GM08714 (cell line): ENCODE measurements at regions not wholly inside any gene's neighbourhood (a gene's known extent, or its start where the extent isn't known, plus 50 kb on each side); places are given as distances from the start of the nearest gene placed in this dataset.
"Not testable (repeated sequence)": the region's sequence is repeated elsewhere in the genome, so short reads cannot be mapped to it uniquely, and the experiment has no call there.

Source experiments
- H3K4me3 ChIP-seq: fragments of 200-500 bp; sonication (Bioruptor generic); 2 replicates; pipeline ENCODE4 v1.5.1; 2014; ENCODE audit warnings: mild to moderate bottlenecking, low read length, inconsistent platforms
- ZNF274 ChIP-seq: IDR thresholded peaks from 2 replicates; pipeline ENCODE4 v1.6.1; 2012; ENCODE audit warnings: mild to moderate bottlenecking, low read depth, low read length

DNA sequence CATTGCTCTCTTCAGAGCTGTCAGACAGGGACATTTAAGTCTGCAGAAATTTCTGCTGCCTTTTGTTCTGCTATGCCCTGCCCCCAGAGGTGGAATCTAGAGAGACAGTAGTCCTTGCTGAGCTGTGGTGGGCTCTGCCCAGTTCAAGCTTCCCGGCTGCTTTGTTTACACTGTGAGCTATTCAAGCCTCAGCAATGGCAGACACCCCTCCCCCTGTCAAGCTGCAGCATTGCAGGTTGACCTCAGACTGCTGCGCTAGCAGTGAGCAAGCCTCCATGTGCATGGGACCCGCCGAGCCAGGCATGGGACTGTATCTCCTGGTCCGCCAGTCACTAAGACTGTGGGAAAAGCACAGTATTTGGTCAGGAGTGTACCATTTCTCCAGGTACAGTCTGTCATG lies 53.6 kb upstream of the MAPK10 start:
- not testable (repeated sequence) for H3K4me3 ChIP-seq

DNA sequence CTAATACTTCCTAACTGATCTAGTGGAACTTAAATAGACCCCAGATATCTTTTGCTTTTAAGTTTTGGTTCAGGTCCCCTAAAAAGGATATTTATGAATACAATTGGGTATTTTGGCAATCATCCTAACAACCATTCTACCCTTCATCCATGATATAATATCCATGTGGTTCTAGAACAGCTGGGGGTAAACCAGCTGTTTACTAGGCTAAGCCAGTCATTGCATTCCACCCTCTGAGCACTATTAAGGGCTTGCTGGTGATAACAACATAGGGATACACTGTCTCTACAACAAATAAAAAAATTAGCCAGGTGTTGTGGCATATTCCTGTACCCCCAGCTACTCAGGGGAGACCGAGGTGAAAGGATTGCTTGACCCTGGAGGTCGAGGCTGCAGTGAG lies 54.8 kb upstream of the MAPK10 start:
- no peak for TF ChIP-seq ZNF274
- H3K4me3 ChIP-seq, result no peak overlapping the region

GRCh38 chr4:86416081-86416480 lies 56.2 kb upstream of the MAPK10 start:
- TF ChIP-seq ZNF274, result no peak
- H3K4me3 ChIP-seq, result no peak overlapping the region

- H3K4me3 ChIP-seq, result no peak overlapping the region
- no peak for TF ChIP-seq ZNF274
Measured at GRCh38 chr4:86421461-86421860, 61.6 kb upstream of the MAPK10 start.

DNA sequence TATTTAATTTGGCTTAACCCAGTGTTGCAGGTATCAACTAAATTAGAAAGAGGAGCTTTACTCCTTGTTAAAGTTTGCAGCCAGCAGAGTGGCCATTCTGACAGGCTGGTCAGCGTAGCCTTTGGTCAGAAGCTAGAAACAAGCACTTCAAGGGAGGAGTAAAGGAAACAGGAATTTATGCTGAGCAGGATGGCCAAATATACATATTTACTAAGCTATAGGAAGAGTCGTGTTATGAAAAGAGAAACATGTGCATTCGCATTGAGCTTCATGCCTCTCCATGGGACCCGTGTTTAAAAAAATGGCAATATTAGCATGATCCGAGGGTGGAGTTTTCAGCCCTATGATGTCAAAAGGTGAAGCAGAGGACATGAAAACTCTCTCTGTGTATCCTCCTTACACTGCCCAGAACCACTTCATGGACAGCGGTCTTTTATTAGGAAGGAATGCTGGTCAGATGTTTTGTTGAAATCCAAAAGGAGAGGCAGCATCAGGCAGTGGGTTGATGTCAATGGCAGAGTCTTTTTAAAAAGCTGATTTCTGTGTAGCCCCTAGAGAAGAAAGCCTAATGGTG lies 71.8 kb upstream of the MAPK10 start:
- H3K4me3 ChIP-seq, result no peak overlapping the region
- TF ChIP-seq ZNF274, result no peak

DNA sequence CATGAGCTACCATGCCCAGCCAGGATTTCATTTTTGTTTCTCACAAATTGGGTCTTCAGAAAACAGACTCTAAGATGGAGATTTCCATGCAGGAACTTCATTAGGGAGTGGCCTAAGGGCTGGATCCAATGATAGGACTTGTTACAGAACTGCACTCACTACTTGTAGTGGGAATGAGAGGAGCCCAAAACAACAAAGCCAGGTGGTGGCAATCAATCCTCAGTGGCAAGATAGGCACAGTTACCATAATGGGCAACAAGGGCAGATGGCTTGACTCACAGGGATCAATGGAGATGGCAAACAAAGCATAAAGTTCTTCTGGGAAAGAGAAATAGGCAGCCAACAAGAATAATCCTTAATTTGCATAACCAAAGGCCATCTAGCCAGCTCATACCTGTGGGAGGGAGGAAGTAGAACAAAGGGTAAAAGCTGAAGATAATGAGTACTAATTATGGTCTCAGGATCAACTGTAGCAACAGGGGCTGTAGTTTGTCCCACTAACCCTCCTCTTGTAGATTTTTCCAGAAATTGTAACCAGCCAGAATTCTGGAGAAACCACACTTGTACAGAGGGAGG lies 72.8 kb upstream of the MAPK10 start:
- H3K4me3 ChIP-seq, result no peak overlapping the region
- no peak for TF ChIP-seq ZNF274

- TF ChIP-seq ZNF274, result no peak
- no peak overlapping the region for H3K4me3 ChIP-seq
Measured at GRCh38 chr4:86439293-86439692, 79.4 kb upstream of the MAPK10 start.

- no peak overlapping the region for H3K4me3 ChIP-seq
- TF ChIP-seq ZNF274, result no peak
Measured at GRCh38 chr4:86441175-86441936, 81.5 kb upstream of the MAPK10 start.

- TF ChIP-seq ZNF274, result no peak
- H3K4me3 ChIP-seq, result no peak overlapping the region
Measured at GRCh38 chr4:86442881-86443280, 83.0 kb upstream of the MAPK10 start.

GRCh38 chr4:86443495-86443894 lies 83.6 kb upstream of the MAPK10 start:
- no peak overlapping the region for H3K4me3 ChIP-seq
- no peak for TF ChIP-seq ZNF274

DNA sequence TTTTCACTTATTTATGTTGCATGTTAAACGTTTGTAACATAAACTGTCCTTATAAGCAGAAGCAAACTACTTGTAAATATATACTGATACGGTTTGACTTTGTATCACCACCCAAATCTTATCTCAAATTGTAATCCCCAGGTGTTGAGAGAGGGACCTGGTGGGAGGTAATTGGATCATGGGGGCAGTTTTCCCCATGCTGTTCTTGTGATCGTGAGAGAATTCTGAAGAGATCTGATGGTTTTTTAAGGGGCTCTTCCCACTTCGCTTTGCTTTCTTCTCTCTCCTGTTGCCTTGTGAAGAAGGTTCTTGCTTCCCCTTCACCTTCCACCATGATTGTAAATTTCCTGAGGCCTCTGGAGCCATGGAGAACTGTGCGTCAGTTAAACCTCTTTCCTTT lies 87.1 kb upstream of the MAPK10 start:
- TF ChIP-seq ZNF274, result no peak
- H3K4me3 ChIP-seq, result no peak overlapping the region

DNA sequence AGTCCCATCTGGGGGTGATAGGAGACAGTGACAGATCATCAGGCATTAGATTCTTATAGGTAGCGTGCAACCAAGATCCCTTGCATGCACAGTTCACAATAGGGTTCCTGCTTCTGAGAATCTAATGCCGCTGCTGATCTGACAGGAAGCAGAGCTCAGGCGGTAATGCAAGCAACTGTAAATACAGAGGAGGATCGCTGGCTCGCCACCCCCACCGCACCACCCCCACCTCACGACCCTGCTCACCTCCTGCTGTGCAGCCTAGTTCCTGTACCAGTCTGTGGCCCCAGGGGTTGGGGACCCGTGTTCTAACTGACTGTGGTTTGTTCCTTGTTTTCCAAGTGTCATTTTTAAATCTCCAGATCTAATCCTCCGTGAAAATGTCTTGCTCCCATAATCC lies 89.0 kb upstream of the MAPK10 start:
- TF ChIP-seq ZNF274, result no peak
- no peak overlapping the region for H3K4me3 ChIP-seq

DNA sequence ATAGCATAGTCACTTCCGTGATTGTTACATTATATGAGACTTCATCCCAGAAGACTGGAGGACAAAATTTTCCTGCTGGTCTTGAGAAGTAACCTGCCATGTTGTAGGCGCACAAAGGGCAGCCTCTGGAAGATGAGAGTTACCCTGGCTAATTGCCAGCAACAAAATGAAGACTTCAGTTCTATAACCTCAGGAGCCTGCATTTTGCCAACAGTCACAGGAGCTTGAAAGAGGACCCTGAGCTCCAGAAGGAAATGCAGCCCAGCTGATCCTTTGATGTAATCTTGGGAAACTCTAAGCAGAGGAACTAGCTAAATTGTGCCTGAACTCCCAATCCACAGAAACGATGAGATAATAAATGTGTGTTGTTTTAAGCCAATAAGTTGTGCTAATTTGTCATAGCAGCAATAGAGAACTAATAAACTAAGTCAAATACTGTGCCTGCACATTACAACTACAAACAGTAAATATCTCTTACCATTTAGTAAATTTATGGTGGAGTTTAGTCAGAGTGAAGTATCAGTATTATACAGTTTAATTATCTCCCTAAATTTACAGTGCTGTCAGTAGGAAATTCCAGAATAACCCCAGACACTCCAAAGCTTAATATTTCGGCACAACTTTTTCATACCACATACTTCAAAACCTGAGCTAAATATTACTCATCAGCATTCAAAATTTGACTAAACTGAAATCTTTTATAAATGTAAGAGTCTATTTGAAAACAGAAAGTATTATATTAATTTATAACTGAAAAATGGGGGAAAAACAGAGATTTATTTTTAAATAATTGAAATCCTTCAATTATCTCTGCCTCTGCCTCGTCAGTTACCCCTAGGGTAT lies 90.1 kb upstream of the MAPK10 start:
- TF ChIP-seq ZNF274, result no peak
- H3K4me3 ChIP-seq, result no peak overlapping the region

- TF ChIP-seq ZNF274, result no peak
- H3K4me3 ChIP-seq, result no peak overlapping the region
Measured at GRCh38 chr4:86450861-86451260, 91.0 kb upstream of the MAPK10 start.
